GM21526 (cell line): ENCODE measurements at regions not wholly inside any gene's neighbourhood (a gene's known extent, or its start where the extent isn't known, plus 50 kb on each side); places are given as distances from the start of the nearest gene placed in this dataset.
"Not testable (repeated sequence)": the region's sequence is repeated elsewhere in the genome, so short reads cannot be mapped to it uniquely, and the experiment has no call there.

Experiments
- ATAC-seq: cut with Tn5 transposase; IDR thresholded peaks from one replicate; pipeline ENCODE4 v1.9.1; 2021; ENCODE audit warnings: moderate library complexity; ENCODE audit not compliant: unreplicated experiment, low FRiP score

- peak; percentile 7 for ATAC-seq
Observed at GRCh38 chr12:34219046-34219770, 196.9 kb downstream of the ALG10 start.

- ATAC-seq: not testable (repeated sequence)
Observed at GRCh38 chr12:34220079-34220478, 197.8 kb downstream of the ALG10 start.

- no peak for ATAC-seq
Observed at GRCh38 chr12:34223640-34224039, 201.3 kb downstream of the ALG10 start.

- ATAC-seq: not testable (repeated sequence)
Observed at GRCh38 chr12:34226044-34226443, 203.7 kb downstream of the ALG10 start.

GRCh38 chr12:34228046-34228445 lies 205.8 kb downstream of the ALG10 start:
- not testable (repeated sequence) for ATAC-seq

- not testable (repeated sequence) for ATAC-seq
Observed at GRCh38 chr12:34229033-34229432, 206.7 kb downstream of the ALG10 start.

GRCh38 chr12:34233618-34234017 lies 211.3 kb downstream of the ALG10 start:
- no peak for ATAC-seq

- no peak for ATAC-seq
Observed at GRCh38 chr12:34236073-34236472, 213.8 kb downstream of the ALG10 start.

- no peak for ATAC-seq
Observed at GRCh38 chr12:34244608-34245007, 222.3 kb downstream of the ALG10 start.

GRCh38 chr12:34249271-34249670 lies 227.0 kb downstream of the ALG10 start:
- ATAC-seq: no peak

- not testable (repeated sequence) for ATAC-seq
Observed at GRCh38 chr12:34251879-34252278, 229.6 kb downstream of the ALG10 start.

GRCh38 chr12:34253674-34254073 lies 231.4 kb downstream of the ALG10 start:
- ATAC-seq: no peak

- ATAC-seq: no peak
Observed at GRCh38 chr12:34257093-34257492, 234.8 kb downstream of the ALG10 start.

- ATAC-seq: not testable (repeated sequence)
Observed at GRCh38 chr12:34262140-34262539, 239.8 kb downstream of the ALG10 start.

- ATAC-seq: no peak
Observed at GRCh38 chr12:34264110-34264509, 241.8 kb downstream of the ALG10 start.

GRCh38 chr12:34273703-34274102 lies 251.4 kb downstream of the ALG10 start:
- not testable (repeated sequence) for ATAC-seq

GRCh38 chr12:34275129-34275528 lies 252.8 kb downstream of the ALG10 start:
- ATAC-seq: no peak

GRCh38 chr12:34286483-34286882 lies 264.2 kb downstream of the ALG10 start:
- ATAC-seq: no peak

- ATAC-seq: no peak
Observed at GRCh38 chr12:34286934-34287333, 264.6 kb downstream of the ALG10 start.

GRCh38 chr12:34287437-34287836 lies 265.1 kb downstream of the ALG10 start:
- no peak for ATAC-seq

GRCh38 chr12:34287986-34288962 lies 266.0 kb downstream of the ALG10 start:
- no peak for ATAC-seq
